Keratinocyte (primary cell): ENCODE measurements at regions not wholly inside any gene's neighbourhood (a gene's known extent, or its start where the extent isn't known, plus 50 kb on each side); places are given as distances from the start of the nearest gene placed in this dataset.

ENCODE experiments used
- DNase-seq: peaks from one replicate; pipeline ENCODE4 v3.0.0-alpha.2; 2011; ENCODE audit warnings: low read depth, missing footprints, low spot score
- FAIRE-seq: peaks from 2 replicates; lab custom pipeline; 2011; peaks lifted over from hg19 to GRCh38; lab: Jason Lieb, UNC
- H2AFZ ChIP-seq: 2 replicates; pipeline ENCODE4 v1.6.0; 2012; ENCODE audit warnings: low read length, control low read depth, inconsistent platforms; ENCODE audit not compliant: control insufficient read depth
- H3K27ac ChIP-seq: 2 replicates; pipeline ENCODE4 v1.5.1; 2011; ENCODE audit warnings: low read length; ENCODE audit not compliant: control insufficient read depth, insufficient read depth
- H3K27me3 ChIP-seq: 3 replicates; pipeline ENCODE4 v1.6.0; 2011; ENCODE audit warnings: low read length; ENCODE audit not compliant: control insufficient read depth, insufficient read depth; ENCODE audit errors: extremely low read depth
- H3K36me3 ChIP-seq, 2 experiments: 2 replicates in 1 of 2; 3 replicates in 1 of 2; pipeline ENCODE4 v1.5.1; 2011; ENCODE audit warnings: low read length in 2 of 2, mild to moderate bottlenecking in 1 of 2; ENCODE audit not compliant: control insufficient read depth in 2 of 2, insufficient read depth in 2 of 2; ENCODE audit errors: extremely low read depth in 1 of 2
- H3K4me1 ChIP-seq: 3 replicates; pipeline ENCODE4 v1.5.1; 2011; ENCODE audit warnings: low read length; ENCODE audit not compliant: control insufficient read depth, insufficient read depth; ENCODE audit errors: extremely low read depth
- H3K4me2 ChIP-seq: 3 replicates; pipeline ENCODE4 v1.6.0; 2011; ENCODE audit warnings: low read depth, low read length; ENCODE audit not compliant: control insufficient read depth, insufficient read depth; ENCODE audit errors: extremely low read depth
- H3K4me3 ChIP-seq, 3 experiments: fragments of 200-600 bp in 1 of 3; sonication (generic) in 1 of 3; 2 replicates in 2 of 3; 3 replicates in 1 of 3; pipeline ENCODE4 v1.5.1; 2011 to 2016; ENCODE audit warnings: low read length in 3 of 3, mild to moderate bottlenecking in 3 of 3, control low read depth in 2 of 3, inconsistent platforms in 1 of 3, low read depth in 1 of 3, mixed read lengths in 1 of 3, mixed run types in 1 of 3, moderate library complexity in 1 of 3; ENCODE audit not compliant: control insufficient read depth in 2 of 3, insufficient read depth in 2 of 3; ENCODE audit errors: extremely low read depth in 1 of 3
- H3K79me2 ChIP-seq: 2 replicates; pipeline ENCODE4 v1.6.0; 2012; ENCODE audit warnings: low read length; ENCODE audit not compliant: control insufficient read depth, insufficient read depth
- H3K9ac ChIP-seq: 3 replicates; pipeline ENCODE4 v1.6.0; 2011; ENCODE audit warnings: low read length; ENCODE audit not compliant: control insufficient read depth, insufficient read depth; ENCODE audit errors: extremely low read depth
- H3K9me1 ChIP-seq: 3 replicates; pipeline ENCODE4 v1.6.0; 2011; ENCODE audit warnings: low read length; ENCODE audit not compliant: control insufficient read depth, insufficient read depth; ENCODE audit errors: extremely low read depth
- H3K9me3 ChIP-seq: 2 replicates; pipeline ENCODE4 v1.5.1; 2012; ENCODE audit warnings: low read depth, low read length; ENCODE audit not compliant: control insufficient read depth
- H4K20me1 ChIP-seq: 3 replicates; pipeline ENCODE4 v1.6.0; 2011; ENCODE audit warnings: low read length; ENCODE audit not compliant: control insufficient read depth, insufficient read depth; ENCODE audit errors: extremely low read depth
- CTCF ChIP-seq, 3 experiments: IDR thresholded peaks in 1 of 3; conservative IDR thresholded peaks in 1 of 3; optimal IDR thresholded peaks in 1 of 3; 2 replicates in 2 of 3; 3 replicates in 1 of 3; pipeline versions ENCODE3 to v1.5.1; 2011; ENCODE audit warnings: low read length in 3 of 3, mild to moderate bottlenecking in 3 of 3, moderate library complexity in 2 of 3, control low read depth in 1 of 3, inconsistent platforms in 1 of 3; ENCODE audit not compliant: insufficient read depth in 2 of 3; ENCODE audit errors: extremely low read depth in 1 of 3
- EZH2 ChIP-seq: IDR thresholded peaks from one replicate; pipeline ENCODE4 v1.6.1; 2012; ENCODE audit warnings: inconsistent platforms, mild to moderate bottlenecking, low read length, moderate library complexity
- dilution Hi-C: fragments of 300-500 bp; cut with MboI; formaldehyde crosslinking; loops from one replicate; pipeline ENCODE4 v1.7.0; 2020; ENCODE audit warnings: low sequenced_read_pairs; ENCODE audit not compliant: extremely low pct_ligation_motif_present

GRCh38 chr11:87736928-87737327 is 438.3 kb downstream of the RAB38 start:
- dilution Hi-C loops = no loop called here
- no peak overlapping the region for H3K4me2 ChIP-seq
- no peaks in the 10 kb centered on the region for H3K27me3 ChIP-seq
- no peak overlapping the region for H2AFZ ChIP-seq
- H3K9ac ChIP-seq = no peak overlapping the region
- no peaks in the 10 kb centered on the region for H4K20me1 ChIP-seq
- FAIRE-seq (no peak), DNase-seq (no peak)
- H3K36me3 ChIP-seq = no peaks in the 10 kb centered on the region
- no peaks in the 10 kb centered on the region for H3K79me2 ChIP-seq
- H3K9me3 ChIP-seq = no peaks in the 10 kb centered on the region
- TF ChIP-seq CTCF (optimal IDR thresholded peaks at IDR 0.05 in 1 of 3, IDR thresholded peaks at IDR 0.05 in 1 of 3, conservative IDR thresholded peaks at IDR 0.05 in 1 of 3; ENCODE audit: extremely low read depth in 1 of 3, insufficient read depth in 2 of 3, low read length in 3 of 3) (no peak), EZH2 (no peak)
- no peak overlapping the region for H3K4me3 ChIP-seq
- H3K4me1 ChIP-seq = no peaks in the 10 kb centered on the region
- H3K27ac ChIP-seq = no peak overlapping the region
- no peaks in the 10 kb centered on the region for H3K9me1 ChIP-seq

DNA sequence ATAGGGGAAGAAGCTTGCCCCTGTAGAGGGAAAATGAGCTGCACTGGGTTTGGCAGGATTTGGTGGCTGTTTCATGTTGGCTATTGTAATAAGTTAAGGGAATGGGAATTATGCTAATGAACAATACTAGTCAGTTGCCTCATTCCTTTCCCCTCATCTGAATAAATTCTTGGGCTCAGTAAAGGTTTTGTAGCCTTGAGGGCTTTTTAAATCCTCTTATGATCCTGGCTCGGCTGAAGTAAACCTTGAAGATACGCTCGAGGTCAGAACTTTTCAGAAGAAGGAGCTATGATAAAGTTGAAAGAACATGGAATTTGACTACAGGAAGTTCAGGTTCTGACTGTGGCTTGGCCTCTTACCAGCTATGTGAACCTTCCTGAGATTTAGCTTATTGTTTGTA is 448.7 kb downstream of the RAB38 start:
- no peak overlapping the region for H2AFZ ChIP-seq
- no peaks in the 10 kb centered on the region for H3K36me3 ChIP-seq
- H3K27ac ChIP-seq = no peak overlapping the region
- no peak overlapping the region for H3K9ac ChIP-seq
- H3K4me3 ChIP-seq = no peak overlapping the region
- no peaks in the 10 kb centered on the region for H3K9me3 ChIP-seq
- FAIRE-seq (no peak), DNase-seq (no peak)
- H4K20me1 ChIP-seq = no peaks in the 10 kb centered on the region
- TF ChIP-seq CTCF (optimal IDR thresholded peaks at IDR 0.05 in 1 of 3, IDR thresholded peaks at IDR 0.05 in 1 of 3, conservative IDR thresholded peaks at IDR 0.05 in 1 of 3; ENCODE audit: extremely low read depth in 1 of 3, insufficient read depth in 2 of 3, low read length in 3 of 3) (no peak), EZH2 (no peak)
- dilution Hi-C loops = no loop called here
- H3K79me2 ChIP-seq = no peaks in the 10 kb centered on the region
- peak overlapping the region; percentile 5 for H3K4me2 ChIP-seq
- no peaks in the 10 kb centered on the region for H3K27me3 ChIP-seq
- H3K4me1 ChIP-seq = no peaks in the 10 kb centered on the region
- no peaks in the 10 kb centered on the region for H3K9me1 ChIP-seq
